ENCODE measurements at regions not wholly inside any gene's neighbourhood (a gene's known extent, or its start where the extent isn't known, plus 50 kb on each side); places are given as distances from the start of the nearest gene placed in this dataset.

DNA sequence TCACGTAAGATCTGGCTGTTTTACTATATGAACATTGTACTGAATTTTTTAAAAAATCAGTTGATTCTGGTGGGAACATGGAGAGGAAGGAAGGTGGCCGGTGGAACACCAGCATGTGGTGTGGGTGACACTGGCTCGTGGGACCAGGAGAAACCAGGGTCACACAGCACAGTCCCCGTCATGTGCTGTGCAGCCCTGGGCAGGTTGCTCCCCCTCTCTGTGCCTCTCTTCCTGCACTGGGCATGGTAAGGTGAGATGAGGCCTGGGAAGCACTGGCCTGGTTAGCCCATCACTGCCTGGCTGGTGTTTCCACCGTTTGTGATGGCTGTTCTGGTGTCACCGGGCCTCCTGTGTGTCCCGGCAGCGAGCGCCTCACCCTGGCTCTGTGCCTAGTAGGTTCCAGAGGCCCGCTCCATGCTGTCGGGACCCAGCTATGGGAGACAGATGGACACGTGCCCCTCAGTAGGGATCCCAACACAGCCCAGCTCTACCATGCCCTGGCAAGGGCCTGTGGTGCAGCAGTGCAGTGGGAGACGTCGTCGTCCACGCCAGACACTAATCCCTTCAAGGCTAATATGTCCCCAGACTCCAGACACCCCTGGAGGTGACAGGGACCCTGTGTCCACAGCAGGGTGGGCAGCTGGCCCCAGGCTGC is 88.2 kb upstream of the LINC01488 start:
- H3K9me3 ChIP-seq (replicated peaks; ENCODE audit: control insufficient read depth, insufficient read depth, low read length), result no peaks in the 10 kb centered on the region
- DNase-seq (ENCODE audit: low read depth, low spot score) (no peak), FAIRE-seq (no peak)
- no peak overlapping the region for H3K4me3 ChIP-seq (replicated peaks in 1 of 3; ENCODE audit: insufficient read depth in 1 of 3, low read depth in 1 of 3, low read length in 3 of 3)
- no peaks in the 10 kb centered on the region for H3K79me2 ChIP-seq (ENCODE audit: control insufficient read depth, insufficient read depth, low read length)
- H3K4me1 ChIP-seq (ENCODE audit: control insufficient read depth, extremely low read depth, insufficient read depth, low read length), result no peaks in the 10 kb centered on the region
- H4K20me1 ChIP-seq (replicated peaks; ENCODE audit: control insufficient read depth, extremely low read depth, insufficient read depth, low read length), result no peaks in the 10 kb centered on the region
- TF ChIP-seq, protein P1, sequence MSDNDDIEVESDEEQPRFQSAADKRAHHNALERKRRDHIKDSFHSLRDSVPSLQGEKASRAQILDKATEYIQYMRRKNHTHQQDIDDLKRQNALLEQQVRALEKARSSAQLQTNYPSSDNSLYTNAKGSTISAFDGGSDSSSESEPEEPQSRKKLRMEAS (IDR thresholded peaks at IDR 0.05; ENCODE audit: insufficient read depth, insufficient read length), result no peak
- TF ChIP-seq MYC (IDR thresholded peaks at IDR 0.05; ENCODE audit: low read depth, low read length) (no peak), POLR2AphosphoS5 (IDR thresholded peaks at IDR 0.05; ENCODE audit: insufficient read depth, low read depth, low read length) (no peak), JUN (IDR thresholded peaks at IDR 0.05; ENCODE audit: borderline replicate concordance, insufficient read depth, insufficient read length, low read depth) (no peak), FOS (IDR thresholded peaks at IDR 0.05; ENCODE audit: borderline replicate concordance, insufficient read depth, low read length) (no peak), POLR2A (IDR thresholded peaks at IDR 0.05; ENCODE audit: low read depth, low read length) (no peak), EZH2 (IDR thresholded peaks at IDR 0.05; ENCODE audit: borderline replicate concordance, low read depth, low read length, severe bottlenecking) (no peak), GATA2 (IDR thresholded peaks at IDR 0.05; ENCODE audit: insufficient read depth, insufficient read length, low read depth, low read length) (no peak)
- TF ChIP-seq, protein P2, sequence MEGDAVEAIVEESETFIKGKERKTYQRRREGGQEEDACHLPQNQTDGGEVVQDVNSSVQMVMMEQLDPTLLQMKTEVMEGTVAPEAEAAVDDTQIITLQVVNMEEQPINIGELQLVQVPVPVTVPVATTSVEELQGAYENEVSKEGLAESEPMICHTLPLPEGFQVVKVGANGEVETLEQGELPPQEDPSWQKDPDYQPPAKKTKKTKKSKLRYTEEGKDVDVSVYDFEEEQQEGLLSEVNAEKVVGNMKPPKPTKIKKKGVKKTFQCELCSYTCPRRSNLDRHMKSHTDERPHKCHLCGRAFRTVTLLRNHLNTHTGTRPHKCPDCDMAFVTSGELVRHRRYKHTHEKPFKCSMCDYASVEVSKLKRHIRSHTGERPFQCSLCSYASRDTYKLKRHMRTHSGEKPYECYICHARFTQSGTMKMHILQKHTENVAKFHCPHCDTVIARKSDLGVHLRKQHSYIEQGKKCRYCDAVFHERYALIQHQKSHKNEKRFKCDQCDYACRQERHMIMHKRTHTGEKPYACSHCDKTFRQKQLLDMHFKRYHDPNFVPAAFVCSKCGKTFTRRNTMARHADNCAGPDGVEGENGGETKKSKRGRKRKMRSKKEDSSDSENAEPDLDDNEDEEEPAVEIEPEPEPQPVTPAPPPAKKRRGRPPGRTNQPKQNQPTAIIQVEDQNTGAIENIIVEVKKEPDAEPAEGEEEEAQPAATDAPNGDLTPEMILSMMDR (IDR thresholded peaks at IDR 0.05; ENCODE audit: extremely low read depth in 1 of 2, insufficient read depth in 1 of 2, low read depth in 1 of 2, low read length in 2 of 2), result no peak
- H3K9ac ChIP-seq (replicated peaks; ENCODE audit: extremely low read depth, insufficient read depth, low read length), result no peak overlapping the region
- dilution Hi-C loops (cut with MboI; ENCODE audit: extremely low pct_ligation_motif_present, low sequenced_read_pairs), result no loop called here
- no peak overlapping the region for H3K27ac ChIP-seq (ENCODE audit: insufficient read depth, low read depth, low read length)
- no peaks in the 10 kb centered on the region for H3K36me3 ChIP-seq (ENCODE audit: control insufficient read depth in 2 of 2, extremely low read depth in 1 of 2, insufficient read depth in 2 of 2, low read length in 2 of 2)
- intact Hi-C loops (cut with micrococcal nuclease), result no loop called here
- no peak overlapping the region for H2AFZ ChIP-seq (ENCODE audit: low read depth, low read length)
- ChIA-PET CTCF (interaction anchor here (1.4 kb wide), 1 partner anchor 49 kb away, joined by 3 read pairs; no protein-coding TSS in a partner anchor), POLR2A (no interaction called here)
- H3K9me1 ChIP-seq (replicated peaks; ENCODE audit: control insufficient read depth, extremely low read depth, insufficient read depth, low read length), result no peaks in the 10 kb centered on the region
- BruUV-seq (replicated peaks), result no TSS peak
- H3K4me2 ChIP-seq (ENCODE audit: insufficient read depth, low read length), result no peak overlapping the region
- H3K27me3 ChIP-seq (ENCODE audit: control insufficient read depth in 2 of 2, insufficient read depth in 2 of 2, low read length in 2 of 2), result no peaks in the 10 kb centered on the region
